T follicular helper cell (primary cell): ENCODE measurements at regions not wholly inside any gene's neighbourhood (a gene's known extent, or its start where the extent isn't known, plus 50 kb on each side); places are given as distances from the start of the nearest gene placed in this dataset.

ENCODE experiments used
- DNase-seq: peaks from one replicate; pipeline ENCODE4 v3.0.0-alpha.2; 2020; ENCODE audit warnings: low read depth

DNA sequence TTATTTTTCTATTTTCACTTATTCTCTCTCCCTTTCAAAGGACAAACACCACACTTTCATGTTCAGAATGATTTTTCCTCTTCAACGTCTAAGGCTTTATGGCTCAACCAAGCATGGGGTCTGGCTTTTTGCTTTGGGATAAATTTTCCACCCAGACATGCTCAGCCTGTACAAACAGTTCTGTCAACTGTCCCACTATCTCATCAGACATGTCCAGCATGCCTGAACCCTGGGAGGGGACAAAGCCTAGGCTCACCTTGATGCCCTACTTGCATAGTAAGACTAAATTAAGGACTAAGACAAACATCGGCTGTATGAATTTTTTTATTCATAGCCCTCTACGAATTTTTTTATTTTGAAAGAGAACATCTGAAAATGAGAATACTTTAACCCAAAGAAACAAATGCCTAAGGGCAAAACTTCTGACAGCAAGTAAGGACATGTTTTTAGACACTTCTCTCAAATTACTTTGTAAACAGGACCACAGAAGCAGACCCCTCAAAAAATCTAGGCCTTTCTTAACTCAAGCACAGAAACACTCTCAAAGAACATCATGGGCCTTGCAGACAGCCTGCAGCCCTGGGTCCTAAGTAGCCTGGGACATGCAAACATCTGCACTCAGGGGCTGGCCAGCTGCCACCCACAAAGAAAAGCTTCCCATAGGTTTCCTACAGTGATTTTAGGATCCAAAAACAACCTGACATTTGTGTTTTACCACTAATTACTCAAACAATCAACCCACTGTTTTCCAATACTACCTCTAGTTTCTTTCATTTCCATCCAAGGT lies 72.3 kb upstream of the PALMD start:
- no peak for DNase-seq

GRCh38 chr1:99577313-99577712 lies 68.6 kb upstream of the PALMD start:
- DNase-seq: no peak

DNA sequence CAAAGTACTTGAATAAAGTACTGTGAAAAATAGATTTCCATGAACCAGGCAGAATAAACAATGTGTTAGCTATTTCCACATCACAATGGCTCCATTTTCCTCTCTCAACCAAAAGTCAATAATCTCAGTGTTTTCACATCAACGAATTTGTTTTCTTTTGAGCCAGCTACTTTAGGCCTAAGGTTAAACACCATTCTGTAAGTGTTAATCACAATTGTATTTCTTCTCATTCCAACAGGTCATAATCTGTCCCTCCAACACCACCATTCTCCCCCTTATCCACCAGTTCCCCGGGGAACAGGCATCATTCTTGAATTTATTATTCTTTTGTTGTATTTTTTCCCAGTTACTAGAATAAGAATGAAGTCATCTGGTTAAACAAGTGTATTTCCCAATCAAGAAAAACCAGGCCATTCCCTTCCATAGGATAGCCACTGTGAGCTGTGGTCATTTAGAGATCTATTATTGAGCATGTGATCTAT lies 66.2 kb upstream of the PALMD start:
- no peak for DNase-seq

DNA sequence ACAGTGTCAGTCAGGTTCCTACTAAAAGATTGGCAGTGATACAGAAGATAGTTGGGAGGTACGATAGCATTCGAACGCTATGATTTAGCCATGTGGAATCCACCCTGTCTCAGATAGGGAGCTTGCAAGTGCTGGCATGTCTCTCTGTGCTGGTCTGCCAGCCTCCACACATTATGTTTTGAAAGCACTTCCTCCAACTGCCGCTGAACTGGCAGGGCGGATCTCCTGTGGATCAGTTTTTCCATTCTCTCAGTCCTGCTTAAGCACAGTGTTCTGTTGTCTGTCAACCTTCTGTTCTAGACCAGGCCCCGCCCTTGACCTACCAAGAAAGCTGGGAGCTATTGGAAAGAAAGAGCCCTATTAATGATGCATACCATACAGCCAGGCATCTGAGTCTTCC lies 65.5 kb upstream of the PALMD start:
- DNase-seq: no peak

DNA sequence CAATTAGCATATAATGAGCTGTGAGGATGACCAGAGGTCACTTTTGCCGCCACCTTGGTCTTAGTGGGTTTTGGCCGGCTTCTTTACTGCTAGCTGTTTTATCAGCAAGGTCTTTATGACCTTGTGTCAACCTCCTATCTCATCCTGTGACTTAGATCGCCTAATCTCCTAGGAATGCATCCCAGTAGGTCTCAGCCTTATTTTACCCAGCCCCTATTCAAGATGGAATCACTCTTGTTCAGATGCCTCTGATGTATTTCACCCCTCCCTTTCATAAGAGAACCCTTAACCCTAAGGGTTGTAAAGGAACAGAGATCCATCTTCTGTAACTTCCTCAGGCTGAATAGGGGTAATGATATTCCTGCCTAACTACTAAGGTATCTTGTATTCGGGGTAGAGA lies 58.9 kb upstream of the PALMD start:
- DNase-seq: no peak

DNA sequence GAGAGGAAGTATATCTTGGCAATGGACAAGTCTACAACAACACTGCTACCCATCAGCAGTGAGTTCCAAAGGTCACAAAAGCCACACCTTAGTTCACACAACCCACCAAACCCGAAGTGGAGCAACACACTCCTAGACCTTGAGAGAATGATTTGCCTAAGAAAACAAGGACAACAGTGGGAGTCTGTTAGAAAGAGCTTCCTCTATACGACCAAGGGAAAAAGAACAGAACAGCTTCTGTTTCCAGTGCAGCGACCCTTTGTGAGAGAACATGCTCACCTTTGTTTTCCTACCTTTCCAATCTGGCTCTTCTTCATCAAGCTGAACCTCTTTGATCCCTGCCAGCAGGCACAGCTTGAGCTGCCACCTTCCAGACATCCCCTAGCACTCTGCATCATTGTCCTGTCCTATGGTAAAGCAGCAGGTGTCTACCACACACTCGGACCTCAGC lies 56.7 kb upstream of the PALMD start:
- DNase-seq: no peak

DNA sequence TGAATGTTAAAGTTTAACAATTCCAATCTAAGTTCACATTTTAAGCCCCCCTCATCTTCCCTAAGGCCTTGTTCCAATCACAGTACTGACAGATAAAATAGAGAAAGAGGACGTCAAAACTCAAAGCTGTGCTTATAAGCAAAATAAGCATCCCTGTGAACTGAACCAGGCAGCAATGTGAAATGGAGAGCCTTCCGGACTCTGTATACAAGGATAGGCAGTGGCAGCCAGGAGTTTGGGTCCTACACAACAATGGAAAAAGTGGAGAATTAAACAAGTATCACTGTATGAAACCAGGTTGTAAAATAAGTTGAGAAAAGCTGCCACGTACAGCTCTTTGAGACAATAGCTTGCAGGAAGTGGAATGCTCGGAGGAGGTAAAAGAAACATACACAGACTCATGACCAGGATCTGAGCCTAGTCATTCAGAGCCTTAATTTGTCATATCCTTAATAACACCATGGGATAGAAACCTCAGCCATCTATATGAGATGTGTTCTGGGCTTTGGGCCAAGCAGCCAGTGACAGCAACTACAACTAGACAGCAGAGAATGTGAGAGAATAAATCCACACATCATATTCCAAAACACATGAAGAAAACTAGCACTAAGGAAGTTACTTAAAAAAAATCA lies 55.2 kb upstream of the PALMD start:
- DNase-seq: no peak

DNA sequence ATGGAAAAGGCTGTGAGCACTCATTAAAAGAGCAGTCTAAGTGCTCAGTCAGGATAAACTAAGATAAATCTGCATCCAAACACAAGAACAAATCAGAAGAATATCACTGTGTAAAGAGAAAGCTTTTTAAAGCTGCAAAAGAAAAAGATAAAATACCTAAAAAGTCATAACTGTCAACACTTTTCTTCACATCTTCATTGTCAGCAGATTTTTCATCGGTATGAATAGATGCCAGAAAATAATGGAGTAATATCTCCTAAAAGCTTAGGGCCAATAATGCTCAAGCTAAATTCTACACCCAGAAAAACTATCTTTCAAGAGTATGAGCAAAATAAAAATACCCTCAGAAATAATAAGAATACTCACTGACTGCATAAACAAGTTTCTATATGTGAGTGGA lies 54.0 kb upstream of the PALMD start:
- no peak for DNase-seq

DNA sequence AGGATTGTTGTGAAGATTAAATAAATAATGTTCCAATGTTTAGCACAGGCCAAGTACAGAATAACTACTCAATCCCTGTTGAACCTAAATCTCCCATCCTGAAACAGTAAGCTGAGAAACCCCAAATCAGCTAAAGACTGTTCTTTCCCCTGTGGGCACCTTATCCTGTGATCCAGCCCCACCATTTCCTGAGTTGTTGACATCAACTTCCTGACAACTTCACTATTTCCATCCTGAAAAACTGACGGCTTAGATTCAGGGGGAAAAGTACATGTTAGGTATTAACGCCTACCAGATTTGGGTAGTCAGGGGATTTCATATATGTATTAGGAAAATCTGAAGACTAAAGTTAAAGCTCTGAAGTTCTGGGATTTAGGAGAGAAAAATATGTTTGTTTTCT lies 51.7 kb upstream of the PALMD start:
- no peak for DNase-seq

- DNase-seq: no peak
Measured at GRCh38 chr1:99595041-99595440, 50.9 kb upstream of the PALMD start.

- no peak for DNase-seq
Measured at GRCh38 chr1:99595441-99595840, 50.5 kb upstream of the PALMD start.
